ENCODE measurements at regions not wholly inside any gene's neighbourhood (a gene's known extent, or its start where the extent isn't known, plus 50 kb on each side); places are given as distances from the start of the nearest gene placed in this dataset.

GRCh38 chr1:230549625-230550024 lies 92.7 kb upstream of the COG2 start:
- TF ChIP-seq CTCF (IDR thresholded peaks at IDR 0.05; ENCODE audit: insufficient read depth, low read depth, low read length), result no peak
- no peak overlapping the region for H3K4me3 ChIP-seq (ENCODE audit: low read depth, low read length)
- DNase-seq (ENCODE audit: low read depth), result no peak

GRCh38 chr1:230548997-230549396 lies 93.3 kb upstream of the COG2 start:
- no peak for DNase-seq (ENCODE audit: low read depth)
- no peak for TF ChIP-seq CTCF (IDR thresholded peaks at IDR 0.05; ENCODE audit: insufficient read depth, low read depth, low read length)
- no peak overlapping the region for H3K4me3 ChIP-seq (ENCODE audit: low read depth, low read length)

- no peak overlapping the region for H3K4me3 ChIP-seq (ENCODE audit: low read depth, low read length)
- TF ChIP-seq CTCF (IDR thresholded peaks at IDR 0.05; ENCODE audit: insufficient read depth, low read depth, low read length), result no peak
- DNase-seq (ENCODE audit: low read depth), result no peak
Observed at GRCh38 chr1:230548357-230548756, 93.9 kb upstream of the COG2 start.

GRCh38 chr1:230545181-230545580 lies 97.1 kb upstream of the COG2 start:
- H3K4me3 ChIP-seq (ENCODE audit: low read depth, low read length), result no peak overlapping the region
- TF ChIP-seq CTCF (IDR thresholded peaks at IDR 0.05; ENCODE audit: insufficient read depth, low read depth, low read length), result no peak
- no peak for DNase-seq (ENCODE audit: low read depth)

- no peak for TF ChIP-seq CTCF (IDR thresholded peaks at IDR 0.05; ENCODE audit: insufficient read depth, low read depth, low read length)
- no peak overlapping the region for H3K4me3 ChIP-seq (ENCODE audit: low read depth, low read length)
- no peak for DNase-seq (ENCODE audit: low read depth)
Observed at GRCh38 chr1:230544758-230545157, 97.5 kb upstream of the COG2 start.

- no peak for DNase-seq (ENCODE audit: low read depth)
- TF ChIP-seq CTCF (IDR thresholded peaks at IDR 0.05; ENCODE audit: insufficient read depth, low read depth, low read length), result no peak
Observed at GRCh38 chr1:230543085-230543484, 99.2 kb upstream of the COG2 start.

GRCh38 chr1:230542681-230543080 lies 99.6 kb upstream of the COG2 start:
- no peak overlapping the region for H3K4me3 ChIP-seq (ENCODE audit: low read depth, low read length)
- TF ChIP-seq CTCF (IDR thresholded peaks at IDR 0.05; ENCODE audit: insufficient read depth, low read depth, low read length), result no peak
- DNase-seq (ENCODE audit: low read depth), result no peak

More at GRCh38 chr1:230543085-230543484, 99.2 kb upstream of the COG2 start:
- H3K4me3 ChIP-seq (ENCODE audit: low read depth, low read length), result no peak overlapping the region

Data from fibroblast of villous mesenchyme (primary cell).